ENCODE measurements at regions not wholly inside any gene's neighbourhood (a gene's known extent, or its start where the extent isn't known, plus 50 kb on each side); places are given as distances from the start of the nearest gene placed in this dataset.

GRCh38 chr6:68575765-68576439, 59.2 kb upstream of the ADGRB3 start:
- H3K18ac ChIP-seq (ENCODE audit: low read length): no peak overlapping the region
- no peak overlapping the region for H2BK120ac ChIP-seq (ENCODE audit: low read depth, low read length)
- H2AFZ ChIP-seq (ENCODE audit: low read length): peak overlapping the region; percentile 77
- H3K27me3 ChIP-seq (ENCODE audit: control insufficient read depth in 3 of 3, insufficient read depth in 3 of 3, low read depth in 1 of 3, low read length in 3 of 3): no peaks in the 10 kb centered on the region
- no peak overlapping the region for H3K4me3 ChIP-seq (ENCODE audit: low read length in 2 of 2)
- DNase-seq (ENCODE audit: low spot score): no peak
- H4K8ac ChIP-seq (ENCODE audit: low read depth, low read length): no peak overlapping the region
- no peaks in the 10 kb centered on the region for H3K36me3 ChIP-seq (replicated peaks in 1 of 2; ENCODE audit: control insufficient read depth in 2 of 2, insufficient read depth in 2 of 2, low read length in 2 of 2)
- no peak overlapping the region for H3K9ac ChIP-seq (ENCODE audit: low read depth, low read length, poor library complexity)
- no peak overlapping the region for H2AK5ac ChIP-seq (ENCODE audit: low read depth, low read length)
- H2BK12ac ChIP-seq (ENCODE audit: low read length): peak overlapping the region; percentile 22
- H2BK15ac ChIP-seq (ENCODE audit: low read length): no peak overlapping the region
- H3K4me1 ChIP-seq (ENCODE audit: control insufficient read depth in 2 of 2, insufficient read depth in 1 of 2, low read depth in 1 of 2, low read length in 2 of 2): peaks cover 0 to 4% of the 10 kb centered on the region in 2 donors
- no peak overlapping the region for H3K4me2 ChIP-seq (ENCODE audit: insufficient read depth, low read length, poor library complexity, severe bottlenecking)
- H4K91ac ChIP-seq (ENCODE audit: low read depth, low read length, poor library complexity): no peak overlapping the region
- H3K9me3 ChIP-seq (replicated peaks in 1 of 2; ENCODE audit: control insufficient read depth in 2 of 2, insufficient read depth in 1 of 2, low read depth in 1 of 2, low read length in 2 of 2): peaks cover 0 to 9% of the 10 kb centered on the region in 2 donors
- no peaks in the 10 kb centered on the region for H3K79me1 ChIP-seq (ENCODE audit: low read depth, low read length)
- H2BK5ac ChIP-seq (ENCODE audit: low read length): no peak overlapping the region
- no peak overlapping the region for H3K4ac ChIP-seq (ENCODE audit: low read length)
- no peak overlapping the region for H3K27ac ChIP-seq (replicated peaks; ENCODE audit: low read length)
- WGBS, 2 donors (ENCODE audit: extremely low coverage in 2 of 2, insufficient read length in 2 of 2, insufficient replicate concordance in 1 of 2): no CpG with 5 or more reads among the region's 14 CpGs
- H3K23ac ChIP-seq (ENCODE audit: low read depth, low read length, poor library complexity): no peak overlapping the region
- H3K14ac ChIP-seq (ENCODE audit: low read length): no peak overlapping the region

GRCh38 chr6:68572975-68573374, 62.1 kb upstream of the ADGRB3 start:
- Histone ChIP-seq H3K79me1 (ENCODE audit: low read depth, low read length) (no peaks in the 10 kb centered on the region), H3K4me3 (ENCODE audit: low read length in 2 of 2) (no peak overlapping the region), H3K23ac (ENCODE audit: low read depth, low read length, poor library complexity) (no peak overlapping the region), H4K91ac (ENCODE audit: low read depth, low read length, poor library complexity) (no peak overlapping the region), H3K4me2 (ENCODE audit: insufficient read depth, low read length, poor library complexity, severe bottlenecking) (no peak overlapping the region), H3K27me3 (ENCODE audit: control insufficient read depth in 3 of 3, insufficient read depth in 3 of 3, low read depth in 1 of 3, low read length in 3 of 3) (no peaks in the 10 kb centered on the region), H4K8ac (ENCODE audit: low read depth, low read length) (no peak overlapping the region), H3K36me3 (replicated peaks in 1 of 2; ENCODE audit: control insufficient read depth in 2 of 2, insufficient read depth in 2 of 2, low read length in 2 of 2) (no peaks in the 10 kb centered on the region), H3K9ac (ENCODE audit: low read depth, low read length, poor library complexity) (no peak overlapping the region), H2BK15ac (ENCODE audit: low read length) (no peak overlapping the region), H2BK5ac (ENCODE audit: low read length) (no peak overlapping the region), H3K27ac (replicated peaks; ENCODE audit: low read length) (no peak overlapping the region), H2AK5ac (ENCODE audit: low read depth, low read length) (no peak overlapping the region), H3K4ac (ENCODE audit: low read length) (no peak overlapping the region), H3K9me3 (replicated peaks in 1 of 2; ENCODE audit: control insufficient read depth in 2 of 2, insufficient read depth in 1 of 2, low read depth in 1 of 2, low read length in 2 of 2) (peaks cover 0 to 9% of the 10 kb centered on the region in 2 donors), H2BK12ac (ENCODE audit: low read length) (no peak overlapping the region), H3K14ac (ENCODE audit: low read length) (no peak overlapping the region), H2AFZ (ENCODE audit: low read length) (no peak overlapping the region), H3K18ac (ENCODE audit: low read length) (no peak overlapping the region), H2BK120ac (ENCODE audit: low read depth, low read length) (no peak overlapping the region), H3K4me1 (ENCODE audit: control insufficient read depth in 2 of 2, insufficient read depth in 1 of 2, low read depth in 1 of 2, low read length in 2 of 2) (peaks cover 0 to 4% of the 10 kb centered on the region in 2 donors)
- WGBS, 2 donors (ENCODE audit: extremely low coverage in 2 of 2, insufficient read length in 2 of 2, insufficient replicate concordance in 1 of 2): no CpG with 5 or more reads among the region's 4 CpGs
- DNase-seq (ENCODE audit: low spot score): no peak

- H3K9me3 ChIP-seq (replicated peaks in 1 of 2; ENCODE audit: control insufficient read depth in 2 of 2, insufficient read depth in 1 of 2, low read depth in 1 of 2, low read length in 2 of 2): peaks cover 0 to 9% of the 10 kb centered on the region in 2 donors
Measured at GRCh38 chr6:68572525-68572924, 62.6 kb upstream of the ADGRB3 start.

GRCh38 chr6:68559716-68560115, 75.4 kb upstream of the ADGRB3 start:
- Histone ChIP-seq H3K18ac (ENCODE audit: low read length) (no peak overlapping the region), H3K23ac (ENCODE audit: low read depth, low read length, poor library complexity) (no peak overlapping the region), H2BK120ac (ENCODE audit: low read depth, low read length) (no peak overlapping the region), H3K36me3 (replicated peaks in 1 of 2; ENCODE audit: control insufficient read depth in 2 of 2, insufficient read depth in 2 of 2, low read length in 2 of 2) (no peaks in the 10 kb centered on the region), H3K9me3 (replicated peaks in 1 of 2; ENCODE audit: control insufficient read depth in 2 of 2, insufficient read depth in 1 of 2, low read depth in 1 of 2, low read length in 2 of 2) (no peaks in the 10 kb centered on the region), H2AK5ac (ENCODE audit: low read depth, low read length) (no peak overlapping the region), H3K4me1 (ENCODE audit: control insufficient read depth in 2 of 2, insufficient read depth in 1 of 2, low read depth in 1 of 2, low read length in 2 of 2) (peaks cover 0 to 4% of the 10 kb centered on the region in 2 donors), H2BK12ac (ENCODE audit: low read length) (no peak overlapping the region), H3K79me1 (ENCODE audit: low read depth, low read length) (no peaks in the 10 kb centered on the region), H3K4me2 (ENCODE audit: insufficient read depth, low read length, poor library complexity, severe bottlenecking) (no peak overlapping the region), H3K14ac (ENCODE audit: low read length) (no peak overlapping the region), H3K9ac (ENCODE audit: low read depth, low read length, poor library complexity) (no peak overlapping the region), H4K8ac (ENCODE audit: low read depth, low read length) (no peak overlapping the region), H2AFZ (ENCODE audit: low read length) (peak overlapping the region; percentile 37), H3K4me3 (ENCODE audit: low read length in 2 of 2) (peak overlapping the region in 1 of 2 donors; percentile 5), H3K27me3 (ENCODE audit: control insufficient read depth in 3 of 3, insufficient read depth in 3 of 3, low read depth in 1 of 3, low read length in 3 of 3) (no peaks in the 10 kb centered on the region), H3K4ac (ENCODE audit: low read length) (no peak overlapping the region), H2BK5ac (ENCODE audit: low read length) (no peak overlapping the region), H2BK15ac (ENCODE audit: low read length) (no peak overlapping the region), H3K27ac (replicated peaks; ENCODE audit: low read length) (no peak overlapping the region), H4K91ac (ENCODE audit: low read depth, low read length, poor library complexity) (no peak overlapping the region)
- WGBS, 2 donors (ENCODE audit: extremely low coverage in 2 of 2, insufficient read length in 2 of 2, insufficient replicate concordance in 1 of 2): no CpG with 5 or more reads among the region's 5 CpGs
- DNase-seq (ENCODE audit: low spot score): peak; percentile 43

More at GRCh38 chr6:68572525-68572924, 62.6 kb upstream of the ADGRB3 start:
- Histone ChIP-seq H3K4ac (ENCODE audit: low read length) (no peak overlapping the region), H3K9ac (ENCODE audit: low read depth, low read length, poor library complexity) (no peak overlapping the region), H3K27me3 (ENCODE audit: control insufficient read depth in 3 of 3, insufficient read depth in 3 of 3, low read depth in 1 of 3, low read length in 3 of 3) (no peaks in the 10 kb centered on the region), H3K36me3 (replicated peaks in 1 of 2; ENCODE audit: control insufficient read depth in 2 of 2, insufficient read depth in 2 of 2, low read length in 2 of 2) (no peaks in the 10 kb centered on the region), H4K8ac (ENCODE audit: low read depth, low read length) (no peak overlapping the region), H3K27ac (replicated peaks; ENCODE audit: low read length) (no peak overlapping the region), H2BK5ac (ENCODE audit: low read length) (no peak overlapping the region), H3K14ac (ENCODE audit: low read length) (no peak overlapping the region), H2BK120ac (ENCODE audit: low read depth, low read length) (no peak overlapping the region), H3K4me3 (ENCODE audit: low read length in 2 of 2) (no peak overlapping the region), H2AFZ (ENCODE audit: low read length) (no peak overlapping the region), H3K79me1 (ENCODE audit: low read depth, low read length) (no peaks in the 10 kb centered on the region), H4K91ac (ENCODE audit: low read depth, low read length, poor library complexity) (no peak overlapping the region), H2BK12ac (ENCODE audit: low read length) (no peak overlapping the region), H2AK5ac (ENCODE audit: low read depth, low read length) (no peak overlapping the region), H3K23ac (ENCODE audit: low read depth, low read length, poor library complexity) (no peak overlapping the region), H3K4me1 (ENCODE audit: control insufficient read depth in 2 of 2, insufficient read depth in 1 of 2, low read depth in 1 of 2, low read length in 2 of 2) (peaks cover 0 to 4% of the 10 kb centered on the region in 2 donors), H3K18ac (ENCODE audit: low read length) (no peak overlapping the region), H2BK15ac (ENCODE audit: low read length) (no peak overlapping the region), H3K4me2 (ENCODE audit: insufficient read depth, low read length, poor library complexity, severe bottlenecking) (no peak overlapping the region)
- no peak for DNase-seq (ENCODE audit: low spot score)
- no CpG with 5 or more reads among the region's 2 CpGs for WGBS, 2 donors (ENCODE audit: extremely low coverage in 2 of 2, insufficient read length in 2 of 2, insufficient replicate concordance in 1 of 2)

All from neuronal stem cell (in vitro differentiated cells).